Testis (tissue), 2 donors: ENCODE measurements at regions not wholly inside any gene's neighbourhood (a gene's known extent, or its start where the extent isn't known, plus 50 kb on each side); places are given as distances from the start of the nearest gene placed in this dataset.

Experiments
- DNase-seq: peaks from one replicate; pipeline ENCODE4 v3.0.0-alpha.2; 2019
- H3K27ac ChIP-seq, 2 donors: fragments of 200-600 bp; sonication (generic); one replicate each; pipeline ENCODE4 v1.5.1; 2019
- H3K27me3 ChIP-seq: fragments of 200-600 bp; sonication (generic); one replicate; pipeline ENCODE4 v1.5.1; 2019
- H3K36me3 ChIP-seq: fragments of 200-600 bp; sonication (generic); one replicate; pipeline ENCODE4 v1.5.1; 2017; ENCODE audit warnings: low read depth; ENCODE audit errors: missing control alignments
- H3K4me1 ChIP-seq: fragments of 200-600 bp; sonication (generic); one replicate; pipeline ENCODE4 v1.5.1; 2019
- H3K4me3 ChIP-seq, 2 donors: fragments of 200-600 bp; sonication (generic); one replicate each; pipeline ENCODE4 v1.5.1; 2017 to 2019
- H3K9me3 ChIP-seq: fragments of 200-600 bp; sonication (generic); one replicate; pipeline ENCODE4 v1.5.1; 2017
- POLR2A ChIP-seq: fragments of 450-650 bp; IDR thresholded peaks from one replicate; pipeline ENCODE4 v1.6.1; 2017; ENCODE audit warnings: antibody characterized with exemption, mild to moderate bottlenecking, moderate library complexity
- WGBS, 2 donors: methylation state at CpG; one replicate each; pipeline ENCODE4 v1.1.5; 2018; 5-methylcytosine and 5-hydroxymethylcytosine counted together
- intact Hi-C: fragments of 100-400 bp; cut with DNase I; formaldehyde crosslinking; loops from one replicate; pipeline ENCODE4 v1.15.1; 2023; ENCODE audit warnings: low total_unique reads
- TF ChIP-seq, protein P1 (sequence below), 3 experiments: fragments of 450-650 bp in 2 of 3; fragments of 200-600 bp in 1 of 3; sonication (generic) in 1 of 3; IDR thresholded peaks; one replicate each; pipeline ENCODE4 v1.5.1; 2016 to 2019; ENCODE audit warnings: antibody characterized with exemption in 3 of 3, mild to moderate bottlenecking in 2 of 3, moderate library complexity in 1 of 3

DNA sequence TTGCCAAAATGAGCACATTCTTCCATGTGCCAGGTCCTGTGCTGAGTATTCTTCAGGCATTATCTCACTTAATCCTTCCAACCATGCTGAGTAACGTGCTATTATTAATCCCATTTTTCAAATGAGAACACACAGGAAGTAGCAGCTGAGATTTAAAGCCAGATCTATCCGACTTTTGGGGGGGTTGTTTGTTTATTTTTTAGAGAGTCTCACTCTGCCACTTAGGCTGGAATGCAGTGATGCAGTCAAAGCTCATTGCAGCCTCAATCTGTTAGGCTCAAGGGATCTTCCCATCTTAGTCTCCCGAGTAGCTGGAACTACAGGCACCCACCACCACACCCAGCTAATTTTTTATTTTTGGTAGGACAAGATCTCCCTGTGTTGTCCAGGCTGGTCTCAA, 55.5 kb upstream of the TRIM2 start:
- Histone ChIP-seq H3K9me3 (no peaks in the 10 kb centered on the region), H3K4me1 (peaks cover 3% of the 10 kb centered on the region), H3K27me3 (no peaks in the 10 kb centered on the region), H3K27ac (no peak overlapping the region), H3K36me3 (no peaks in the 10 kb centered on the region), H3K4me3 (no peak overlapping the region)
- intact Hi-C loops, result loop anchor here (10.0 kb wide), 1 partner anchor 176 kb away; no protein-coding TSS in a partner anchor
- no peak for DNase-seq
- WGBS, 2 donors, result 53 to 57% methylated on average over 3 of the region's 3 CpGs
- TF ChIP-seq POLR2A, result no peak
- TF ChIP-seq, protein P1, sequence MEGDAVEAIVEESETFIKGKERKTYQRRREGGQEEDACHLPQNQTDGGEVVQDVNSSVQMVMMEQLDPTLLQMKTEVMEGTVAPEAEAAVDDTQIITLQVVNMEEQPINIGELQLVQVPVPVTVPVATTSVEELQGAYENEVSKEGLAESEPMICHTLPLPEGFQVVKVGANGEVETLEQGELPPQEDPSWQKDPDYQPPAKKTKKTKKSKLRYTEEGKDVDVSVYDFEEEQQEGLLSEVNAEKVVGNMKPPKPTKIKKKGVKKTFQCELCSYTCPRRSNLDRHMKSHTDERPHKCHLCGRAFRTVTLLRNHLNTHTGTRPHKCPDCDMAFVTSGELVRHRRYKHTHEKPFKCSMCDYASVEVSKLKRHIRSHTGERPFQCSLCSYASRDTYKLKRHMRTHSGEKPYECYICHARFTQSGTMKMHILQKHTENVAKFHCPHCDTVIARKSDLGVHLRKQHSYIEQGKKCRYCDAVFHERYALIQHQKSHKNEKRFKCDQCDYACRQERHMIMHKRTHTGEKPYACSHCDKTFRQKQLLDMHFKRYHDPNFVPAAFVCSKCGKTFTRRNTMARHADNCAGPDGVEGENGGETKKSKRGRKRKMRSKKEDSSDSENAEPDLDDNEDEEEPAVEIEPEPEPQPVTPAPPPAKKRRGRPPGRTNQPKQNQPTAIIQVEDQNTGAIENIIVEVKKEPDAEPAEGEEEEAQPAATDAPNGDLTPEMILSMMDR (IDR thresholded peaks at IDR 0.05), result no peak

DNA sequence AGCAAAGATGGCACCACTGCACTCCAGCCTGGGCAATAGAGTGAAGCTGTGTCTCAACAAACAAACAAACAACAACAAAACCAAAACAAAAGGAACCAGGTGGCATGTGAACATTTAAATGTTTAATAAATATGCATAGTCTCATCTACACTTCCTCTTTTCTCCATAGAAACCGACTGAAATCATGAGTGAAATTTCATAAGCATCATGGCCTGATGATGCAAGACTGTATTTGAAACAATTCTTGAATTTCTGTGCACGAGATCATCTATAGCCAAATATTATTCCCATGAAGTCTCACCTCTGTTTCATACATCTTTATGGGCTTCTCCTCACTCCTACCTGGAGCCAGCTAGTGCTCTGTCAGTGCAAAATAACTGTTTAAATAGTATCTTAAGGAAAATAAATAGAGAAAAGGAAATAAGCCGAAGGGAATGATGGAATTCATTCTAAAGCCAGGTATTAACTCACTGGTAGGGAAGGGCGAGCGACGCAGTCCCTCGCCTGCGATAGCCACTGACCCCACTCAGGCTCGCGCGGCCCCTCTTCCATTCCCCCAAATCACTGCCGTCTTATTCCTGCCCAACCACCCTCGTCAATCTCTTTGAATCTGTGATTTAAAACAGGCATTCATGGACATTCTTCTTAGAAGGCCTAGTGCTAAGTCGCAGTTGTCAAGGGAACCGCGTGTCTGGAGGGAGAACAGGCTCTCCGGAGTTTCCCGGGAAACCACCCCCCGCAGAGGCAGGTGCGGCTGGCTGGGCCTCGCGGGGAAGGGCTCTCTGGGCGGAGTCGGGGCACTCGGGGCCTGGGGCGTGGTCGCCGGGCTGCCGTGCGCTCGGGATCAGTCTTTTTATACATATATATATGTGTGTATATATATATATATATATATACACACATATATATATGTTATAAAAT, 52.4 kb upstream of the TRIM2 start:
- TF ChIP-seq, protein P1 (IDR thresholded peaks at IDR 0.05), result no peak
- TF ChIP-seq POLR2A, result no peak
- H3K27ac ChIP-seq, result no peak overlapping the region
- no peaks in the 10 kb centered on the region for H3K27me3 ChIP-seq
- no peaks in the 10 kb centered on the region for H3K9me3 ChIP-seq
- H3K4me1 ChIP-seq, result peaks cover 7% of the 10 kb centered on the region
- intact Hi-C loops, result no loop called here
- WGBS, 2 donors, result 27 to 30% methylated on average over 26 to 31 of the region's 31 CpGs
- DNase-seq, result peak; percentile 58
- peak overlapping the region in 1 of 2 donors; percentile 60 for H3K4me3 ChIP-seq
- no peaks in the 10 kb centered on the region for H3K36me3 ChIP-seq

DNA sequence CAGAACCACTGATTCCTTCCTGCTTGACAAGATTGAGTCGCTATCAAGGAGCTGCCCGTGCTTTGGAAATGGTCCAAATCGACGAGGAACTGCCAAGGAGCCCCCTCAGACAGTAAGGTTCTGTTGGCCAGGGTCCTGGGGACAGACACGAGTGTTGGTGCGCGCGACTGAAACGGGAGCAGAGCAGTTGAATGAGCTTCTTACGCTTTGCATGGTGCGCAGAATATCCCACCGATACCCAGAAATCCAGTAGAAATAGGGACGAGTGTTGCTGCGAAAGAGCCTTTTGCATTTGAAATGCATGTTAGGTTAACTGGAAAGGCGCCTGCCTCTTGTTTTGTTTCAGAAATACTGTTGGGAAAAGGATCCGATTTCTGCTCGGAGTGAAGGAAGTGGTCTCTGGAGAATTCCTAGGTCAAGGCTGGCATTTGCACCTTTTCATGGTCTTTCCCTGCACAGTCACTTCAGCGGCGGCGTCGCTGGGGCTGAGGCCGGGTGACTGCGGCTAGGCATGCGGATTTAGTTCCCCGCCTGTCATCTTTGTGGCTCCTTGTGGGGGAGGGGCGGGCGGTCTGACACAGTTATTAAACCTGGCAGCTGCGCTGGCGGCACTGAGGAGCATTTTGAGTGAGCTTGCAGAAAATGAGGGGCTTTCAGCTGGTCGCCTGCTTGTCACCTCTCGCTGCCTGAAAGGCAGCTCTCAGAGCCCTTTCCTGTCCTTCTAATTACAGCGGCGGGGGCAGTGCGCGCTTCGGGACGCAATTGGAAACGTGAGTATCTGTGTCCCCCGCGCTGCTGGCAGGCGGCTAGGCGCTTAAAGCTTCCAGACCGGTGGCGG, 51.5 kb upstream of the TRIM2 start:
- Histone ChIP-seq H3K27ac (no peak overlapping the region), H3K27me3 (no peaks in the 10 kb centered on the region), H3K36me3 (no peaks in the 10 kb centered on the region), H3K4me1 (peaks cover 7% of the 10 kb centered on the region), H3K4me3 (peak overlapping the region; percentile 36 to 60), H3K9me3 (no peaks in the 10 kb centered on the region)
- no peak for TF ChIP-seq POLR2A
- TF ChIP-seq, protein P1 (IDR thresholded peaks at IDR 0.05), result no peak
- intact Hi-C loops, result no loop called here
- 0% methylated on average over 25 to 44 of the region's 44 CpGs for WGBS, 2 donors
- peak; percentile 47 for DNase-seq

DNA sequence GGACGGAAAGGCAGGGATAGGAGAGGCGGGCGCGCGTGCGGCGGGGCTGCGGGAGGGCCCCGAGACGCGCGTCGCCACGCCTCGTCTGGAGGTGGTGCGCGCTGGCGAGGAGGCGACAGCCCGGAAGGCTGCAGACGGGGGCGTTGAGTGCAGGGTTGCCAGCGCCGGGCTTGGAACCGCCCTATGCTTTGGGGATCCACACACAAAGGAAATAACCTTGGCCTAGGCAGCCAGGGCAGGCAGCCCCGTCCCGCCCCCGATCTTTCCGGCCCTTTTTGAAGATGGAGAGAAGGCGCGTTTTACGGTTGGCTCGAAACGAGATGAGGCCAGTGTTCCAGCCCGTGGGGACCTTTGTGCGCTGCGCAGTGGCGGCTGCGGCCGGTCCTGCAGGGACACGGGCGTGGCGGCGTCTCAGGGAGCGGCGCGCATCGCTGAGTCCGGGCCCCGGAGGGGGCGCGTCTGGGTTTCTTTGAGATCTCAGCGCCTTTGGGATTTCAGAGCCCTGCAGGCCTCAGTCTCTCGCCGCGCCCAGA, 50.8 kb upstream of the TRIM2 start:
- intact Hi-C loops, result no loop called here

More for the DNA sequence above, 50.8 kb upstream of the TRIM2 start:
- H3K4me1 ChIP-seq, result peaks cover 7% of the 10 kb centered on the region
- no peak for TF ChIP-seq POLR2A
- TF ChIP-seq, protein P1 (IDR thresholded peaks at IDR 0.05), result no peak
- 0 to 1% methylated on average over 32 to 50 of the region's 56 CpGs for WGBS, 2 donors
- no peaks in the 10 kb centered on the region for H3K27me3 ChIP-seq
- H3K36me3 ChIP-seq, result no peaks in the 10 kb centered on the region
- peak; percentile 45 for DNase-seq
- H3K4me3 ChIP-seq, result peak overlapping the region; percentile 36 to 60
- H3K9me3 ChIP-seq, result no peaks in the 10 kb centered on the region
- no peak overlapping the region for H3K27ac ChIP-seq
